Keratinocyte (primary cell): ENCODE measurements at regions not wholly inside any gene's neighbourhood (a gene's known extent, or its start where the extent isn't known, plus 50 kb on each side); places are given as distances from the start of the nearest gene placed in this dataset.

Experiments
- DNase-seq: peaks from one replicate; pipeline ENCODE4 v3.0.0-alpha.2; 2011; ENCODE audit warnings: low read depth, missing footprints, low spot score
- FAIRE-seq: peaks from 2 replicates; lab custom pipeline; 2011; peaks lifted over from hg19 to GRCh38; lab: Jason Lieb, UNC
- H2AFZ ChIP-seq: 2 replicates; pipeline ENCODE4 v1.6.0; 2012; ENCODE audit warnings: low read length, control low read depth, inconsistent platforms; ENCODE audit not compliant: control insufficient read depth
- H3K27ac ChIP-seq: 2 replicates; pipeline ENCODE4 v1.5.1; 2011; ENCODE audit warnings: low read length; ENCODE audit not compliant: control insufficient read depth, insufficient read depth
- H3K27me3 ChIP-seq: 3 replicates; pipeline ENCODE4 v1.6.0; 2011; ENCODE audit warnings: low read length; ENCODE audit not compliant: control insufficient read depth, insufficient read depth; ENCODE audit errors: extremely low read depth
- H3K36me3 ChIP-seq, 2 experiments: 2 replicates in 1 of 2; 3 replicates in 1 of 2; pipeline ENCODE4 v1.5.1; 2011; ENCODE audit warnings: low read length in 2 of 2, mild to moderate bottlenecking in 1 of 2; ENCODE audit not compliant: control insufficient read depth in 2 of 2, insufficient read depth in 2 of 2; ENCODE audit errors: extremely low read depth in 1 of 2
- H3K4me1 ChIP-seq: 3 replicates; pipeline ENCODE4 v1.5.1; 2011; ENCODE audit warnings: low read length; ENCODE audit not compliant: control insufficient read depth, insufficient read depth; ENCODE audit errors: extremely low read depth
- H3K4me2 ChIP-seq: 3 replicates; pipeline ENCODE4 v1.6.0; 2011; ENCODE audit warnings: low read depth, low read length; ENCODE audit not compliant: control insufficient read depth, insufficient read depth; ENCODE audit errors: extremely low read depth
- H3K4me3 ChIP-seq, 3 experiments: fragments of 200-600 bp in 1 of 3; sonication (generic) in 1 of 3; 2 replicates in 2 of 3; 3 replicates in 1 of 3; pipeline ENCODE4 v1.5.1; 2011 to 2016; ENCODE audit warnings: low read length in 3 of 3, mild to moderate bottlenecking in 3 of 3, control low read depth in 2 of 3, inconsistent platforms in 1 of 3, low read depth in 1 of 3, mixed read lengths in 1 of 3, mixed run types in 1 of 3, moderate library complexity in 1 of 3; ENCODE audit not compliant: control insufficient read depth in 2 of 3, insufficient read depth in 2 of 3; ENCODE audit errors: extremely low read depth in 1 of 3
- H3K79me2 ChIP-seq: 2 replicates; pipeline ENCODE4 v1.6.0; 2012; ENCODE audit warnings: low read length; ENCODE audit not compliant: control insufficient read depth, insufficient read depth
- H3K9ac ChIP-seq: 3 replicates; pipeline ENCODE4 v1.6.0; 2011; ENCODE audit warnings: low read length; ENCODE audit not compliant: control insufficient read depth, insufficient read depth; ENCODE audit errors: extremely low read depth
- H3K9me1 ChIP-seq: 3 replicates; pipeline ENCODE4 v1.6.0; 2011; ENCODE audit warnings: low read length; ENCODE audit not compliant: control insufficient read depth, insufficient read depth; ENCODE audit errors: extremely low read depth
- H3K9me3 ChIP-seq: 2 replicates; pipeline ENCODE4 v1.5.1; 2012; ENCODE audit warnings: low read depth, low read length; ENCODE audit not compliant: control insufficient read depth
- H4K20me1 ChIP-seq: 3 replicates; pipeline ENCODE4 v1.6.0; 2011; ENCODE audit warnings: low read length; ENCODE audit not compliant: control insufficient read depth, insufficient read depth; ENCODE audit errors: extremely low read depth
- CTCF ChIP-seq, 3 experiments: IDR thresholded peaks in 1 of 3; conservative IDR thresholded peaks in 1 of 3; optimal IDR thresholded peaks in 1 of 3; 2 replicates in 2 of 3; 3 replicates in 1 of 3; pipeline versions ENCODE3 to v1.5.1; 2011; ENCODE audit warnings: low read length in 3 of 3, mild to moderate bottlenecking in 3 of 3, moderate library complexity in 2 of 3, control low read depth in 1 of 3, inconsistent platforms in 1 of 3; ENCODE audit not compliant: insufficient read depth in 2 of 3; ENCODE audit errors: extremely low read depth in 1 of 3
- EZH2 ChIP-seq: IDR thresholded peaks from one replicate; pipeline ENCODE4 v1.6.1; 2012; ENCODE audit warnings: inconsistent platforms, mild to moderate bottlenecking, low read length, moderate library complexity
- dilution Hi-C: fragments of 300-500 bp; cut with MboI; formaldehyde crosslinking; loops from one replicate; pipeline ENCODE4 v1.7.0; 2020; ENCODE audit warnings: low sequenced_read_pairs; ENCODE audit not compliant: extremely low pct_ligation_motif_present

DNA sequence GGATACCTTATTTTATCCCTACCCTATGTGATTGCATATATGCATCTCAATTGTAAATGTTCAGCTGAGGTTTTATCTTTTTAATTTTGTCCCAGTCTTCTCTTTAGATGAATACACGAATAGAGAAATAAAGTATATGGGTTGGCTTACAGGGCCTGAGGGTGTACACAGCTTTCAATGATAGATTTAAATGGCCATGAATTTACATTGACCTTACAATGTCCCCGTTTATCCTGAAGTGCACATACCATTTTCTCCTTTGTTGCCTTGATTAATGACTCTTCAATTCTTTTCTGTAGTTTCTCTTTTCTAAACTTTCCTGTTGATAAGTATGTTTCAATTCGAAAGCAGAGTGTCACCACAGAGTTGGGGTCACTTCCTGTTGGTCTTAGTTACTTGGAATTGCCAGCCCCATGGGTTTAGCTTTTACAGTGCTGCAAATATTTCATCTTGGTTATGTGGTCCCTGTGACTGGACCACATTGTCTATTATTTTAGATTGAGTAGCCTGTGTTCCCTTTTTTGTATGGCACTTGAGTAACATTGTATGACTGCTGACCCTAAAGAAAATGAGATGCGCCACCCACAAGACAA is 1616.3 kb upstream of the ACVR2A start:
- H3K27ac ChIP-seq: no peak overlapping the region
- H4K20me1 ChIP-seq: no peaks in the 10 kb centered on the region
- TF ChIP-seq CTCF (optimal IDR thresholded peaks at IDR 0.05 in 1 of 3, IDR thresholded peaks at IDR 0.05 in 1 of 3, conservative IDR thresholded peaks at IDR 0.05 in 1 of 3; ENCODE audit: extremely low read depth in 1 of 3, insufficient read depth in 2 of 3, low read length in 3 of 3) (no peak), EZH2 (no peak)
- H3K4me3 ChIP-seq: no peak overlapping the region
- no peak overlapping the region for H3K4me2 ChIP-seq
- no peak overlapping the region for H2AFZ ChIP-seq
- no peaks in the 10 kb centered on the region for H3K79me2 ChIP-seq
- no peaks in the 10 kb centered on the region for H3K4me1 ChIP-seq
- no peaks in the 10 kb centered on the region for H3K27me3 ChIP-seq
- DNase-seq (no peak), FAIRE-seq (no peak)
- no peak overlapping the region for H3K9ac ChIP-seq
- no peaks in the 10 kb centered on the region for H3K36me3 ChIP-seq
- H3K9me3 ChIP-seq: no peaks in the 10 kb centered on the region
- dilution Hi-C loops: no loop called here
- no peaks in the 10 kb centered on the region for H3K9me1 ChIP-seq

DNA sequence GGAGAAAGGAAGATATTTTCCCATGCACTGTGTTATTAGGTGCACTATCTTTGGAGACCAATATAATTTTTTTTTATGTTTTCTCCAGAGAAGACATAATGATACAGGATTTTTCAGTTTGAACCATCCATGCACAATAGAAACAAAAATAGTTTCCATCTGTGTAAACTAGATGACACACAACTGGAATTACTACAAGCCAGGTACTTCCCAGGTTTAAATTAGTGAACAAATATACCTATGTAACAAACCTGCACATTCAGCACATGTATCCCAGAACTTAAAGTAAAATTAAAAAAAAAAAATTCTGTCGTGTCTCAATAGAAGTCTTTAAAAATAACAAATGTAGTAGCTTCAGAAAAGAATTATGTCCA is 1616.8 kb upstream of the ACVR2A start:
- no peak for FAIRE-seq
- Histone ChIP-seq H3K9me3 (no peaks in the 10 kb centered on the region), H3K79me2 (no peaks in the 10 kb centered on the region), H4K20me1 (no peaks in the 10 kb centered on the region), H3K4me3 (no peak overlapping the region), H3K9ac (no peak overlapping the region), H2AFZ (no peak overlapping the region), H3K9me1 (no peaks in the 10 kb centered on the region), H3K27ac (no peak overlapping the region), H3K27me3 (no peaks in the 10 kb centered on the region), H3K4me1 (no peaks in the 10 kb centered on the region), H3K4me2 (no peak overlapping the region), H3K36me3 (no peaks in the 10 kb centered on the region)
- DNase-seq: no peak
- dilution Hi-C loops: no loop called here
- TF ChIP-seq CTCF (optimal IDR thresholded peaks at IDR 0.05 in 1 of 3, IDR thresholded peaks at IDR 0.05 in 1 of 3, conservative IDR thresholded peaks at IDR 0.05 in 1 of 3; ENCODE audit: extremely low read depth in 1 of 3, insufficient read depth in 2 of 3, low read length in 3 of 3) (no peak), EZH2 (no peak)
